Endothelial cell (in vitro differentiated cells): ENCODE measurements at regions not wholly inside any gene's neighbourhood (a gene's known extent, or its start where the extent isn't known, plus 50 kb on each side); places are given as distances from the start of the nearest gene placed in this dataset.

Experiments
- DNase-seq: peaks from one replicate; pipeline ENCODE4 v3.0.0; 2021; ENCODE audit warnings: low spot score
- H3K27ac Mint-ChIP-seq: one replicate; pipeline ENCODE4 v1.8.0; 2021; ENCODE audit warnings: mixed read lengths, inconsistent platforms; ENCODE audit not compliant: unreplicated experiment
- H3K27me3 Mint-ChIP-seq: one replicate; pipeline ENCODE4 v1.8.0; 2021; ENCODE audit warnings: mild to moderate bottlenecking, moderate library complexity, mixed read lengths, inconsistent platforms; ENCODE audit not compliant: unreplicated experiment
- H3K36me3 Mint-ChIP-seq: one replicate; pipeline ENCODE4 v1.8.0; 2021; ENCODE audit warnings: mild to moderate bottlenecking, low read depth, mixed read lengths, inconsistent platforms; ENCODE audit not compliant: unreplicated experiment
- H3K4me1 Mint-ChIP-seq: one replicate; pipeline ENCODE4 v1.8.0; 2021; ENCODE audit warnings: mild to moderate bottlenecking, mixed read lengths, inconsistent platforms; ENCODE audit not compliant: unreplicated experiment
- H3K4me3 Mint-ChIP-seq: one replicate; pipeline ENCODE4 v1.8.0; 2021; ENCODE audit warnings: mild to moderate bottlenecking, mixed read lengths, inconsistent platforms; ENCODE audit not compliant: unreplicated experiment
- H3K9me3 Mint-ChIP-seq: one replicate; pipeline ENCODE4 v1.8.0; 2021; ENCODE audit warnings: mixed read lengths, inconsistent platforms; ENCODE audit not compliant: unreplicated experiment
- TF ChIP-seq, protein P1 (sequence below): fragments of 200-600 bp; sonication (generic); IDR thresholded peaks from one replicate; pipeline ENCODE4 v1.5.0; 2021; ENCODE audit warnings: antibody characterized with exemption; ENCODE audit not compliant: unreplicated experiment

DNA sequence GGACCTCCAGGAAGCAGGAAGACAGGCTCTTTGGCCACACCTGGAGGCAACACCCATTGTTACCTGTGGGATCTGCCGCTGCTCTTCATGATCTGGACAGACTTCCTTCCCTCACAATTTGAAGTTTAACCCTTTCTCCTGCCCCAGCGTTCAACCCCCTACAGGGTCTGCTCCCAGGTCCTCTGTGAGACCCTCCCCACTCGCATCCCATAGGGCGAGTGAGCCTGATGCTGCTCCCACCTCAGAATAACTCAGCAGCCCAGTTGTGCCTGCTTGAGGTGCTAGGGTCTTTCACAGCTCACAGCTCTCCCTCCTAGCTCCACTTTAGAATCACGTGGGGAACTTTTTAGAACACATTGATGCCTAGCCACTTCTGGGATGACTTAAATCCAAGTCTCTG lies 61.8 kb upstream of the C10orf90 start:
- no peak overlapping the region for H3K4me3 Mint-ChIP-seq
- no peak overlapping the region for H3K27ac Mint-ChIP-seq
- TF ChIP-seq, protein P1, sequence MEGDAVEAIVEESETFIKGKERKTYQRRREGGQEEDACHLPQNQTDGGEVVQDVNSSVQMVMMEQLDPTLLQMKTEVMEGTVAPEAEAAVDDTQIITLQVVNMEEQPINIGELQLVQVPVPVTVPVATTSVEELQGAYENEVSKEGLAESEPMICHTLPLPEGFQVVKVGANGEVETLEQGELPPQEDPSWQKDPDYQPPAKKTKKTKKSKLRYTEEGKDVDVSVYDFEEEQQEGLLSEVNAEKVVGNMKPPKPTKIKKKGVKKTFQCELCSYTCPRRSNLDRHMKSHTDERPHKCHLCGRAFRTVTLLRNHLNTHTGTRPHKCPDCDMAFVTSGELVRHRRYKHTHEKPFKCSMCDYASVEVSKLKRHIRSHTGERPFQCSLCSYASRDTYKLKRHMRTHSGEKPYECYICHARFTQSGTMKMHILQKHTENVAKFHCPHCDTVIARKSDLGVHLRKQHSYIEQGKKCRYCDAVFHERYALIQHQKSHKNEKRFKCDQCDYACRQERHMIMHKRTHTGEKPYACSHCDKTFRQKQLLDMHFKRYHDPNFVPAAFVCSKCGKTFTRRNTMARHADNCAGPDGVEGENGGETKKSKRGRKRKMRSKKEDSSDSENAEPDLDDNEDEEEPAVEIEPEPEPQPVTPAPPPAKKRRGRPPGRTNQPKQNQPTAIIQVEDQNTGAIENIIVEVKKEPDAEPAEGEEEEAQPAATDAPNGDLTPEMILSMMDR = no peak
- H3K27me3 Mint-ChIP-seq = peaks cover 1% of the 10 kb centered on the region
- no peak for DNase-seq
- no peaks in the 10 kb centered on the region for H3K4me1 Mint-ChIP-seq
- no peaks in the 10 kb centered on the region for H3K9me3 Mint-ChIP-seq
- no peaks in the 10 kb centered on the region for H3K36me3 Mint-ChIP-seq

DNA sequence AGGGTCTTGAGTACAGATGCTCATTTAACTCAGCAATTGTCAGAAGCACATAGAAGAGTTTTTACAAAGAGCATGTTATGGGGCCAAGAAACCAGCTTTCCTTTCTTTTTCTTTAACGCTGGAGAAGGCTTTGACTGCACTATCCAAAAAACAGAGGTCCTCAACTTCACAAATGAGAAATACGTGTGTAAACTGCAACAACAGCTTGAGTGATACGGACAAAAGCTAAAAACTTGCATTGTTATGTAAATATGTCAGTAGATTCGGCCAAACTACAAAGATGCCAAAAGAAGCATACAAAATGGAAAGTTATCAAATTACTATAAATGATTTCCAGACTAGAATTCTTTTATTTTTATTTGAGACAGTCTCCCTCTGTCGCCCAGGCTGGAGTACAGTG lies 62.4 kb upstream of the C10orf90 start:
- no peak for DNase-seq
- H3K27ac Mint-ChIP-seq = no peak overlapping the region
- no peak overlapping the region for H3K4me3 Mint-ChIP-seq
- H3K36me3 Mint-ChIP-seq = no peaks in the 10 kb centered on the region
- peaks cover 1% of the 10 kb centered on the region for H3K27me3 Mint-ChIP-seq
- no peaks in the 10 kb centered on the region for H3K9me3 Mint-ChIP-seq
- no peaks in the 10 kb centered on the region for H3K4me1 Mint-ChIP-seq
- TF ChIP-seq, protein P1 = no peak

DNA sequence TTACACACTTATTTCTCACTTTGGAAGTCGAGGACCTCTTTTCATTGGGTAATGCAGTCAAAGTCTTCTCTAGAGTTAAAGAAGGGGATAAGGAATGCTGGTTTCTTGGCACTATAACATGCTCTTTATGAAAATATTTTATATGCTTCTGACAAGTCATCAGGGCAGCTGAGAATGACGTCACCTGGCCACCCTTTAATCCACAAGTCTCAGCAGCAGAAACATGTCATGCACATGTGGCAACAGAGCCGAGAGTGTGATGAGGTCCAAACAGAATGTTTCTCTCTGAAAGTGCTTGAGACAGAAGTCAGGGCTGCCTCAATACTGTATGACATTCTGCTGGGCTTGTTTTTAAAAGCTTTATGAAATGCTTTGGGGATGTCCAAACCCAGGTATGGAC lies 63.5 kb upstream of the C10orf90 start:
- TF ChIP-seq, protein P1 = no peak
- Mint-ChIP-seq H3K27me3 (peaks cover 1% of the 10 kb centered on the region), H3K27ac (no peak overlapping the region), H3K4me3 (no peak overlapping the region), H3K9me3 (no peaks in the 10 kb centered on the region), H3K36me3 (no peaks in the 10 kb centered on the region), H3K4me1 (no peaks in the 10 kb centered on the region)
- DNase-seq = no peak

DNA sequence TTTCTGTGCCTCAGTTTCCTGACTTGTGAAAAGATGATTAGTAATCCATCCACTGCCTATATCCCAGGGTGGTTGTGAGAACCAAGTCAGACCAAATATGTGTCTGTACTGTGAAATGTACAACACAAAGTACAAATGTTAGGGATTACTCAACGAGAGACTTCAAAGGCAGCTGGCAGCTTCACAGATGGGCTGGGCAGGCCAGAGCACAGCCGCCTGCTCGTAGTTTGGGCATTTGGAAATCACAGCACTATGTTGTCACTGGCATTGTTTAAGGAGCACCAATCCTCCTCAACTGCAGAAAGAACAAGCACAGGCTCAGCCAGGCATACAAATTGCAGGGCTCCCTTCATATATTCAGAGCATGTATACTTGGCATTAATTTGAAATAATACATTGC lies 64.5 kb upstream of the C10orf90 start:
- H3K4me3 Mint-ChIP-seq = no peak overlapping the region
- H3K27ac Mint-ChIP-seq = no peak overlapping the region
- H3K9me3 Mint-ChIP-seq = no peaks in the 10 kb centered on the region
- TF ChIP-seq, protein P1 = no peak
- no peaks in the 10 kb centered on the region for H3K36me3 Mint-ChIP-seq
- H3K27me3 Mint-ChIP-seq = peaks cover 1% of the 10 kb centered on the region
- no peaks in the 10 kb centered on the region for H3K4me1 Mint-ChIP-seq
- DNase-seq = no peak

DNA sequence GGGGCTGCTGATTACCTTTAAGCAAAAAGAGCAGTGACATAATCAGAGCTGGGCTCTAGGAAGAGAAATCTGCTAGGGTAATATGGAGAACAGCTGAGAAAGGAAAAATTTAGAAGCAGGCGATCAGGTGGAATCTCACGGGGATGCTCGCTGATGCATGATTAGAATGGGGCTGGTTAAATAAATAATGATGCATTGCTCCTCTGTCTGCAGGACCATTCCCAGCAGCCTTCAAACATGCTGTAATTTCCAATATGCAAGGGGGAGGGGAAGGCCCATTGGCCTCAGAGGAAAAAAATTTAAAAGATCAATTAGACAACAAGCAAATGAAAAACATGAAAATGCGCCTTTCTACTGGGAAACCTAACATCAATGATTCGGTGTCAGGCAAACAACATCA lies 65.6 kb upstream of the C10orf90 start:
- DNase-seq = no peak
- Mint-ChIP-seq H3K4me1 (no peaks in the 10 kb centered on the region), H3K27ac (no peak overlapping the region), H3K27me3 (no peaks in the 10 kb centered on the region), H3K9me3 (no peaks in the 10 kb centered on the region), H3K4me3 (no peak overlapping the region), H3K36me3 (no peaks in the 10 kb centered on the region)
- TF ChIP-seq, protein P1 = no peak
